NCI-H1092 (cell line): ENCODE measurements at regions not wholly inside any gene's neighbourhood (a gene's known extent, or its start where the extent isn't known, plus 50 kb on each side); places are given as distances from the start of the nearest gene placed in this dataset.

Experiments
- DNase-seq: peaks from one replicate; lab custom pipeline; 2025; lab: John Stamatoyannopoulos, UW

GRCh38 chr17:77444984-77445759, 304.4 kb downstream of the SEC14L1 start:
- DNase-seq = no peak

- DNase-seq = no peak
Observed at GRCh38 chr17:77445760-77446532, 305.2 kb downstream of the SEC14L1 start.

GRCh38 chr17:77446940-77447634, 306.3 kb downstream of the SEC14L1 start:
- no peak for DNase-seq

GRCh38 chr17:77449373-77449907, 308.7 kb downstream of the SEC14L1 start:
- no peak for DNase-seq

- DNase-seq = no peak
Observed at GRCh38 chr17:77449908-77450741, 309.4 kb downstream of the SEC14L1 start.

GRCh38 chr17:77450742-77451244, 310.0 kb downstream of the SEC14L1 start:
- no peak for DNase-seq

- peak; percentile 76 for DNase-seq
Observed at GRCh38 chr17:77451245-77451893, 310.6 kb downstream of the SEC14L1 start.

GRCh38 chr17:77451894-77452852, 311.4 kb downstream of the SEC14L1 start:
- DNase-seq = peak; percentile 44

- DNase-seq = no peak
Observed at GRCh38 chr17:77453613-77454241, 313.0 kb downstream of the SEC14L1 start.

- no peak for DNase-seq
Observed at GRCh38 chr17:77454242-77455095, 313.7 kb downstream of the SEC14L1 start.

GRCh38 chr17:77455111-77455890, 314.5 kb downstream of the SEC14L1 start:
- DNase-seq = no peak

GRCh38 chr17:77455891-77456260, 315.1 kb downstream of the SEC14L1 start:
- DNase-seq = no peak

GRCh38 chr17:77456271-77456950, 315.6 kb downstream of the SEC14L1 start:
- DNase-seq = no peak

GRCh38 chr17:77456951-77457548, 316.3 kb downstream of the SEC14L1 start:
- no peak for DNase-seq

GRCh38 chr17:77457572-77458201, 316.9 kb downstream of the SEC14L1 start:
- no peak for DNase-seq
